ENCODE measurements at regions not wholly inside any gene's neighbourhood (a gene's known extent, or its start where the extent isn't known, plus 50 kb on each side); places are given as distances from the start of the nearest gene placed in this dataset.

GRCh38 chr12:77488041-77488620 is 342.6 kb upstream of the NAV3 start:
- no peak for DNase-seq

GRCh38 chr12:77486872-77487271 is 343.8 kb upstream of the NAV3 start:
- DNase-seq: no peak

GRCh38 chr12:77485961-77486854 is 344.5 kb upstream of the NAV3 start:
- DNase-seq: no peak

- no peak for DNase-seq
These were observed 349.0 kb upstream of the NAV3 start for GRCh38 chr12:77481687-77482086.

GRCh38 chr12:77477907-77478533 is 352.7 kb upstream of the NAV3 start:
- DNase-seq: no peak

GRCh38 chr12:77471801-77472200 is 358.9 kb upstream of the NAV3 start:
- DNase-seq: no peak

- DNase-seq: no peak
These were observed 360.9 kb upstream of the NAV3 start for GRCh38 chr12:77469578-77470333.

- no peak for DNase-seq
These were observed 377.3 kb upstream of the E2F7 start for GRCh38 chr12:77442633-77443032.

- no peak for DNase-seq
These were observed 374.4 kb upstream of the E2F7 start for GRCh38 chr12:77439749-77440148.

- no peak for DNase-seq
These were observed 373.3 kb upstream of the E2F7 start for GRCh38 chr12:77438644-77439043.

- no peak for DNase-seq
These were observed 371.8 kb upstream of the E2F7 start for GRCh38 chr12:77437206-77437605.

- no peak for DNase-seq
These were observed 370.2 kb upstream of the E2F7 start for GRCh38 chr12:77435446-77436091.

GRCh38 chr12:77433799-77434198 is 368.4 kb upstream of the E2F7 start:
- no peak for DNase-seq

- no peak for DNase-seq
These were observed 364.1 kb upstream of the E2F7 start for GRCh38 chr12:77429426-77429825.

- no peak for DNase-seq
These were observed 355.8 kb upstream of the E2F7 start for GRCh38 chr12:77421152-77421551.

GRCh38 chr12:77409551-77409950 is 344.2 kb upstream of the E2F7 start:
- DNase-seq: no peak

GRCh38 chr12:77407931-77408330 is 342.6 kb upstream of the E2F7 start:
- DNase-seq: no peak

GRCh38 chr12:77406219-77406905 is 341.0 kb upstream of the E2F7 start:
- no peak for DNase-seq

- no peak for DNase-seq
These were observed 337.3 kb upstream of the E2F7 start for GRCh38 chr12:77402716-77403115.

GRCh38 chr12:77401770-77402081 is 336.4 kb upstream of the E2F7 start:
- DNase-seq: no peak

GRCh38 chr12:77401064-77401769 is 335.8 kb upstream of the E2F7 start:
- no peak for DNase-seq

All from NCI-H526 treated with DMSO at 0.1 percent for 48 hours (cell line).